ENCODE measurements at regions not wholly inside any gene's neighbourhood (a gene's known extent, or its start where the extent isn't known, plus 50 kb on each side); places are given as distances from the start of the nearest gene placed in this dataset.

DNA sequence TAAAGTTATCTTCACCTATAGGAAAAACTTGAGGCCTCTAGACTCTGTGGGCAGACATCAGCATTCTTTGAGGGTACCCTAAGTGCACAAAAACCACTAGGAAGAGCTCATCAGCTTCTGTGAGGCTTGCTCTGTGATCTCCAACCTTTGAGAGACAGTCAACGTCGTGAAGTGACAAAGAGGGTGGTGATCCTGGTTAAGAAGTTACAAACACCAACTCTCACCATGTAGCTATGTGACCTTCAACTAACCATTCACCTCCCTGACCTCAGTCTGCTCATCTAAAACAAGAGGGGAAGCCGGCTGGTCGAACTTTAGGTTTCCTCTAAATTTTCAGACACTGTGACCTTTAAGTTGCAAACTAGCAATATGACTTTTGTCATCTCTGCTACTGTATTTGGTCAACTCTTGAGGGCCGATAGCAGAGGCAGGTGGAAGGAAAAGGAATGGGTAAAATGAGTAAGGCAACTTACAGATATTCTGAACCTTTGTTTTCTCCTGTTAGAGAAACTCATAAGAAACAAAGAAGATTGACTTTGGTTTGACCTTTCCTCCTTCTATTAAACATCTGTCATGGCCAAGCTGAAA, 103.2 kb upstream of the PARP11 start:
- no peak for TF ChIP-seq ISL1 (CRISPR knock-in tag; IDR thresholded peaks at IDR 0.05)
- no peak for TF ChIP-seq ZFP3 (CRISPR knock-in tag; IDR thresholded peaks at IDR 0.05)
